Naive thymus-derived CD8-positive, alpha-beta T cell (primary cell): ENCODE measurements at regions not wholly inside any gene's neighbourhood (a gene's known extent, or its start where the extent isn't known, plus 50 kb on each side); places are given as distances from the start of the nearest gene placed in this dataset.
A peak's percentile ranks its signal among the peaks of the same experiment; 100 is the strongest.

Source experiments
- ATAC-seq, 2 donors: fragments of 150-1000 bp; cut with Tn5 transposase in 1 of 2; sonication (Bioruptor Pico), chemical (Tn5 transposase) in 1 of 2; 1 replicate in 1 of 2; 2 replicates in 1 of 2; pipeline ENCODE4 v1.10.0; 2021; ENCODE audit warnings: mild to moderate bottlenecking in 2 of 2, moderate library complexity in 2 of 2
- POLR2A ChIA-PET: fragments of 350-600 bp; sonication (Branson Sonifier 250); formaldehyde crosslinking; loops from one replicate; lab custom pipeline; 2021; ENCODE audit warnings: antibody characterized with exemption; lab: Charles Lee
- DNase-seq, 10 donors: peaks; one replicate each; pipeline versions ENCODE4 v3.0.0 to v3.0.0-alpha.2; 2020 to 2022
- H3K27ac Mint-ChIP-seq, 10 donors: one replicate each; pipeline ENCODE4 v1.8.0; 2020 to 2022; ENCODE audit warnings: mild to moderate bottlenecking in 10 of 10, mixed read lengths in 10 of 10, moderate library complexity in 4 of 10, inconsistent platforms in 1 of 10
- H3K27me3 Mint-ChIP-seq, 5 donors: one replicate each; pipeline ENCODE4 v1.8.0; 2021 to 2022; ENCODE audit warnings: mixed read lengths in 5 of 5
- H3K36me3 Mint-ChIP-seq, 3 donors: one replicate each; pipeline ENCODE4 v1.8.0; 2020 to 2022; ENCODE audit warnings: mixed read lengths in 3 of 3, mild to moderate bottlenecking in 2 of 3, inconsistent platforms in 1 of 3
- H3K4me1 Mint-ChIP-seq, 4 donors: one replicate each; pipeline ENCODE4 v1.8.0; 2021 to 2022; ENCODE audit warnings: mixed read lengths in 4 of 4
- H3K4me3 Mint-ChIP-seq, 10 donors: one replicate each; pipeline ENCODE4 v1.8.0; 2020 to 2022; ENCODE audit warnings: mild to moderate bottlenecking in 10 of 10, mixed read lengths in 10 of 10, moderate library complexity in 6 of 10, inconsistent platforms in 1 of 10
- H3K9me3 Mint-ChIP-seq, 9 donors: one replicate each; pipeline ENCODE4 v1.8.0; 2020 to 2022; ENCODE audit warnings: mixed read lengths in 9 of 9, mild to moderate bottlenecking in 3 of 9, inconsistent platforms in 1 of 9, moderate library complexity in 1 of 9

GRCh38 chr14:98835825-98836100, 436.2 kb downstream of the BCL11B start:
- Mint-ChIP-seq H3K4me1 (peaks cover 0 to 4% (median 0%) of the 10 kb centered on the region in 4 donors), H3K27ac (no peak overlapping the region), H3K4me3 (no peak overlapping the region), H3K27me3 (no peaks in the 10 kb centered on the region), H3K36me3 (no peaks in the 10 kb centered on the region), H3K9me3 (peaks cover 0 to 3% (median 0%) of the 10 kb centered on the region in 9 donors)
- no peak for ATAC-seq
- POLR2A ChIA-PET, result no interaction called here
- no peak for DNase-seq

- Mint-ChIP-seq H3K4me3 (no peak overlapping the region), H3K27ac (peak overlapping the region in 1 of 10 donors; percentile 58), H3K36me3 (no peaks in the 10 kb centered on the region), H3K4me1 (peaks cover 9 to 13% (median 11%) of the 10 kb centered on the region in 4 donors), H3K27me3 (no peaks in the 10 kb centered on the region), H3K9me3 (peaks cover 0 to 3% (median 0%) of the 10 kb centered on the region in 9 donors)
- ATAC-seq (no peak), DNase-seq (no peak)
- POLR2A ChIA-PET, result no interaction called here
These were observed 431.9 kb downstream of the BCL11B start for GRCh38 chr14:98840091-98840490.

- ATAC-seq, result no peak
- DNase-seq, result no peak
- Mint-ChIP-seq H3K36me3 (no peaks in the 10 kb centered on the region), H3K4me3 (no peak overlapping the region), H3K9me3 (peaks cover 0 to 3% (median 0%) of the 10 kb centered on the region in 9 donors), H3K4me1 (peaks cover 9 to 17% (median 12%) of the 10 kb centered on the region in 4 donors), H3K27ac (peak overlapping the region in 3 of 10 donors; percentile 30 to 58 (median 31)), H3K27me3 (no peaks in the 10 kb centered on the region)
- POLR2A ChIA-PET, result no interaction called here
These were observed 431.5 kb downstream of the BCL11B start for GRCh38 chr14:98840511-98840910.

- peak in 1 of 2 donors; percentile 32 for ATAC-seq
- H3K4me1 Mint-ChIP-seq, result peaks cover 10 to 18% (median 11%) of the 10 kb centered on the region in 4 donors
- H3K36me3 Mint-ChIP-seq, result no peaks in the 10 kb centered on the region
- H3K9me3 Mint-ChIP-seq, result peaks cover 0 to 3% (median 0%) of the 10 kb centered on the region in 9 donors
- peak overlapping the region in 3 of 10 donors; percentile 6 to 85 (median 38) for H3K27ac Mint-ChIP-seq
- POLR2A ChIA-PET, result no interaction called here
- H3K4me3 Mint-ChIP-seq, result no peak overlapping the region
- H3K27me3 Mint-ChIP-seq, result no peaks in the 10 kb centered on the region
- DNase-seq, result peak in 1 of 10 donors; percentile 3
These were observed 427.5 kb downstream of the BCL11B start for GRCh38 chr14:98844456-98844855.

- peaks cover 0 to 3% (median 0%) of the 10 kb centered on the region in 9 donors for H3K9me3 Mint-ChIP-seq
- ATAC-seq, result no peak
- H3K27me3 Mint-ChIP-seq, result no peaks in the 10 kb centered on the region
- POLR2A ChIA-PET, result no interaction called here
- H3K4me1 Mint-ChIP-seq, result peaks cover 8 to 18% (median 11%) of the 10 kb centered on the region in 4 donors
- peak overlapping the region in 1 of 10 donors; percentile 34 for H3K27ac Mint-ChIP-seq
- no peak overlapping the region for H3K4me3 Mint-ChIP-seq
- DNase-seq, result no peak
- H3K36me3 Mint-ChIP-seq, result no peaks in the 10 kb centered on the region
These were observed 424.2 kb downstream of the BCL11B start for GRCh38 chr14:98847521-98848468.

DNA sequence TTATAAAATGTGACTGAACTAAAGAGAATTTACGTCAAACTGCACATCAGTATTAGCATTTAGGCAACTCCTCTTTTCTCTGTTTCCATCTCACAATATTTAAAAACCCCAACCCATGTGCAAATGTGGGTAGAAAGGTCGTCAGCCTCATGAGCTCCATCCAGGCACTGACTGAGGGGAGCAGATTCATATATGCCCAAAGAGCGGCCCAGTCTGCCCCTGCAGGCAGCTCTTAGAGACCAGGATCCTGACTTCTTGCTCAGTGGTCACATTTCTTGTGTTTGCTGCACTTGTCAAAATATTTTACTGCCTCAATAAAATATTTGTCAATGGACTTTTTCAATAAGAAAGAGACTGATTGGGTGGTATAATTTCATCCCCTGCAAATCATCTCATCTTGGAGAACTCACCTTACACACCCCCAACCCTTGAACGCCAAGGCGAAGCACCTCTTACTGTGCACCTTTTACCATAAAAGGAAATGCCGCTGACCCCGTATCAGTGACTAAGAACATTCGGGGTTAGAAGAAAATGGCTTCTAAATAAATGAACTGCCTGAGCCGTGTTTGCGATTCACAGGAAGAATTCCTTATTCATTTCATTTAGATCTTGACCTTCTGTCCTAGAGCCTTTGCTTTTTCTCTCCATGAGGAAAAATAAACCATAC, 418.8 kb downstream of the BCL11B start:
- no peaks in the 10 kb centered on the region for H3K36me3 Mint-ChIP-seq
- H3K9me3 Mint-ChIP-seq, result no peaks in the 10 kb centered on the region
- peaks cover 0 to 4% (median 0%) of the 10 kb centered on the region in 5 donors for H3K27me3 Mint-ChIP-seq
- H3K4me3 Mint-ChIP-seq, result no peak overlapping the region
- H3K4me1 Mint-ChIP-seq, result peaks cover 0 to 5% (median 1%) of the 10 kb centered on the region in 4 donors
- H3K27ac Mint-ChIP-seq, result no peak overlapping the region
- DNase-seq, result no peak
- POLR2A ChIA-PET, result no interaction called here
- ATAC-seq, result no peak

GRCh38 chr14:98855926-98856715, 415.9 kb downstream of the BCL11B start:
- Mint-ChIP-seq H3K9me3 (no peaks in the 10 kb centered on the region), H3K4me3 (no peak overlapping the region), H3K27me3 (peaks cover 0 to 4% (median 0%) of the 10 kb centered on the region in 5 donors), H3K27ac (no peak overlapping the region), H3K4me1 (peaks cover 0 to 5% (median 2%) of the 10 kb centered on the region in 4 donors), H3K36me3 (no peaks in the 10 kb centered on the region)
- POLR2A ChIA-PET, result no interaction called here
- ATAC-seq (no peak), DNase-seq (no peak)

DNA sequence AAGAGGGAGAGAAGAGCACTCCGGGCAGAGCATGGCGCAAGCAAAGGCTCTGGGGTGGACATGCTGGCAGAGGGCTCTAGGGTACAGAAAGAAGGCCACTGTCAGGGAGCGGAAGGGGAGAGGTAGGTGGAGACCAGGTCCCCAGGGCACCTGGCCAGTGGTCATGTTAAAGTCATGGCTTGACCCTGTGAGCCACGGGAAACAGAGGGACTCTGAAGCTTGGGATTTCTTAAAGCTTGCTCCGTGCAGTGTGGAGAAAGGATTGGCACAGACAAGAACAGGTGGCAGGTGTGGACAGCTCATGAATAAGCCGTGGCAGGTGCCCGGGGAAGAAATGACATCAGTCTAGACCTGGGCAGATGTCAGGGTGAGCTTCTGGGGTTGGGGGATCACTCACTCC, 413.8 kb downstream of the BCL11B start:
- no peak for ATAC-seq
- Mint-ChIP-seq H3K27ac (peak overlapping the region in 1 of 10 donors; percentile 76), H3K9me3 (no peaks in the 10 kb centered on the region), H3K36me3 (no peaks in the 10 kb centered on the region), H3K4me3 (no peak overlapping the region), H3K27me3 (peaks cover 0 to 4% (median 0%) of the 10 kb centered on the region in 5 donors), H3K4me1 (peaks cover 0 to 5% (median 2%) of the 10 kb centered on the region in 4 donors)
- DNase-seq, result no peak
- POLR2A ChIA-PET, result interaction anchor here (0.7 kb wide), 1 partner anchor 321 kb away, joined by 3 read pairs; no protein-coding TSS in a partner anchor

GRCh38 chr14:98858561-98858960, 413.4 kb downstream of the BCL11B start:
- ATAC-seq, result no peak
- POLR2A ChIA-PET, result interaction anchor here (0.7 kb wide), 1 partner anchor 321 kb away, joined by 3 read pairs; no protein-coding TSS in a partner anchor
- no peaks in the 10 kb centered on the region for H3K36me3 Mint-ChIP-seq
- peaks cover 0 to 4% (median 0%) of the 10 kb centered on the region in 5 donors for H3K27me3 Mint-ChIP-seq
- H3K9me3 Mint-ChIP-seq, result no peaks in the 10 kb centered on the region
- no peak overlapping the region for H3K4me3 Mint-ChIP-seq
- DNase-seq, result no peak
- H3K27ac Mint-ChIP-seq, result peak overlapping the region in 1 of 10 donors; percentile 57
- H3K4me1 Mint-ChIP-seq, result peaks cover 0 to 5% (median 2%) of the 10 kb centered on the region in 4 donors

DNA sequence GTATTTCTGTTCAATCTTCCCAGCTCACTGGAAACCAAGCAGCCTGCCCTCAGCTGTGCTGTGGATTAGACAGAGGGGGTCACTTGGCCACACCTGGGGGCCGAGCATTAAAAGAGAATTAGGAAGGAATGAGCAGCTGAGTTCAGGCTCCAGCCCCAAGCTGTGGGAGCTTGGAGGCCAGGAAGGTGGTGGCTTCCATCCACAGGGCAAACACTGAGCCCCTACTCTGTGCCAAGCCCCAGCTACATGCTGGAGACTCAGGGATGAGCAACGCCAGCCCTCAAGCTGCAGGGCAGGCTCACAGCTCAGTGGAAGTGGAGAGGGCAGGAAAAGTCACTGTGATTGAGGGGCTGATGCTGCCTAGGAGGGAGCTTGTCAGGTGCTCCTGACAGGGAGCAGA, 412.7 kb downstream of the BCL11B start:
- Mint-ChIP-seq H3K4me3 (no peak overlapping the region), H3K27ac (peak overlapping the region in 4 of 10 donors; percentile 14 to 80 (median 60)), H3K4me1 (peaks cover 0 to 3% (median under 1%) of the 10 kb centered on the region in 4 donors), H3K9me3 (no peaks in the 10 kb centered on the region), H3K36me3 (no peaks in the 10 kb centered on the region), H3K27me3 (peaks cover 0 to 1% (median 0%) of the 10 kb centered on the region in 5 donors)
- POLR2A ChIA-PET, result no interaction called here
- DNase-seq (no peak), ATAC-seq (no peak)

GRCh38 chr14:98864211-98864610, 407.8 kb downstream of the BCL11B start:
- Mint-ChIP-seq H3K36me3 (no peaks in the 10 kb centered on the region), H3K4me1 (peaks cover 8 to 12% (median 11%) of the 10 kb centered on the region in 4 donors), H3K9me3 (no peaks in the 10 kb centered on the region), H3K4me3 (no peak overlapping the region), H3K27ac (peak overlapping the region in 1 of 10 donors; percentile 61), H3K27me3 (no peaks in the 10 kb centered on the region)
- ATAC-seq (no peak), DNase-seq (no peak)
- POLR2A ChIA-PET, result interaction anchor here (1.0 kb wide), 1 partner anchor 72 kb away, joined by 3 read pairs; no protein-coding TSS in a partner anchor

DNA sequence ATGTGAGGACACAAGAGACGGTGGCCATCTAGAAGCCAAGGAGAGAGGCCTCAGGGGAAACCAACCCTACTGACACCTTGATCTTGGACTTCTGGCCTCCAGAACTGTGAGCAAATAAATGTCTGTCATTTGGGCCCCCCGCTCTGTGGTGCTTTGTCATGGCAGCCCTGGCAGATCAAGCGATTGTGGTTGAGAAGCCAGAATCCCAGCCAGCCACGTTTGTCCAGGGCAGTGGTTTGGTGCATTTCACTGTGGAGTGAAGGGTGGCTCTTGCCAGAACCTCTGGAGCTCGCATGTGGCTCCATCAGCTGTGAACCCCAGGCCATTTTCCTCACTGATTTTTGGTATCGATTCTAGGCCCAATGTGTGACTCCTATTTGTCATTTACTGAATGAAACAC, 404.9 kb downstream of the BCL11B start:
- ATAC-seq (no peak), DNase-seq (no peak)
- Mint-ChIP-seq H3K36me3 (no peaks in the 10 kb centered on the region), H3K27ac (peak overlapping the region in 1 of 10 donors; percentile 57), H3K9me3 (no peaks in the 10 kb centered on the region), H3K27me3 (no peaks in the 10 kb centered on the region), H3K4me1 (peaks cover 10 to 12% (median 11%) of the 10 kb centered on the region in 4 donors), H3K4me3 (no peak overlapping the region)
- POLR2A ChIA-PET, result no interaction called here
